PC-3 (cell line): ENCODE measurements at regions not wholly inside any gene's neighbourhood (a gene's known extent, or its start where the extent isn't known, plus 50 kb on each side); places are given as distances from the start of the nearest gene placed in this dataset.

ENCODE experiments used
- CTCF ChIP-seq: fragments of 300-600 bp; sonication (generic); conservative IDR thresholded peaks from 2 replicates; pipeline ENCODE4 v1.5.1; 2017; ENCODE audit warnings: antibody characterized with exemption, low read depth, mild to moderate bottlenecking, low read length
- EZH2 ChIP-seq: fragments of 300-600 bp; sonication (generic); IDR thresholded peaks from one replicate; pipeline ENCODE4 v1.6.1; 2017; ENCODE audit warnings: antibody characterized with exemption, mild to moderate bottlenecking, low read length; ENCODE audit not compliant: unreplicated experiment

DNA sequence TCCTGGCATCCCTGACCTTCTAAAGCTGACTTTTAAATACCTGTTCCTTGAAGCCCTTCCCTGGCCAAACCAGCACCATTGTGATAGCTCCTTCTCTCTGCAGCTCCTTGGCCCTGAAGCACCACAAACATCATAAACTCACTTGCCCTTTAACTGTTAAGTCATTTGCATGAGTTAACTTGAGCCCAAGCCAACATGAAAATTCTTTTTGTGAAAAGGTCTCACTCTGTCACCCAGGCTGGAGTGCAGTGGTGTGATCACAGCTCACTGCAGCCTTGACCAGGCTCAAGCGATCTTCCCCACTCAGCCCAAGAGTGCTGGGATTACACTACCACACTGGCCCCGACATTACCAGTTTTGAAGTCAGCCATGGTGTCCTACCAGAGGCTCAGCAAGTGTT is 87.8 kb downstream of the ZIC5 start:
- TF ChIP-seq CTCF (no peak), EZH2 (no peak)
